Suprapubic skin (tissue), 4 donors: ENCODE measurements at regions not wholly inside any gene's neighbourhood (a gene's known extent, or its start where the extent isn't known, plus 50 kb on each side); places are given as distances from the start of the nearest gene placed in this dataset.
"Not testable (repeated sequence)": the region's sequence is repeated elsewhere in the genome, so short reads cannot be mapped to it uniquely, and the experiment has no call there.

ENCODE experiments used
- CTCF ChIP-seq, 2 donors: fragments of 200-600 bp in 1 of 2; fragments of 450-650 bp in 1 of 2; sonication (generic) in 1 of 2; IDR thresholded peaks; one replicate each; pipeline ENCODE4 v1.5.1; 2016 to 2019; ENCODE audit warnings: antibody characterized with exemption in 2 of 2, mild to moderate bottlenecking in 1 of 2, moderate library complexity in 1 of 2
- POLR2A ChIP-seq, 2 donors: fragments of 450-650 bp; IDR thresholded peaks; one replicate each; pipeline ENCODE4 v1.6.1; 2017; ENCODE audit warnings: antibody characterized with exemption in 2 of 2, mild to moderate bottlenecking in 2 of 2, moderate library complexity in 2 of 2
- POLR2AphosphoS5 ChIP-seq, 3 donors: sonication (generic); formaldehyde crosslinking; IDR thresholded peaks; one replicate each; pipeline ENCODE4 v1.6.1; 2017; ENCODE audit warnings: antibody characterized with exemption in 3 of 3

- TF ChIP-seq CTCF, POLR2AphosphoS5, POLR2A (IDR thresholded peaks at IDR 0.05): not testable (repeated sequence)
Observed at GRCh38 chr4:190122161-190123142, 51.1 kb upstream of the DUX4 start.
